Suprapubic skin (tissue), 4 donors: ENCODE measurements at regions not wholly inside any gene's neighbourhood (a gene's known extent, or its start where the extent isn't known, plus 50 kb on each side); places are given as distances from the start of the nearest gene placed in this dataset.

Source experiments
- EP300 ChIP-seq: sonication (generic); formaldehyde crosslinking; IDR thresholded peaks from one replicate; pipeline ENCODE4 v1.6.1; 2017; ENCODE audit warnings: antibody characterized with exemption
- POLR2A ChIP-seq, 2 donors: fragments of 450-650 bp; IDR thresholded peaks; one replicate each; pipeline ENCODE4 v1.6.1; 2017; ENCODE audit warnings: antibody characterized with exemption in 2 of 2, mild to moderate bottlenecking in 2 of 2, moderate library complexity in 2 of 2
- POLR2AphosphoS5 ChIP-seq, 3 donors: sonication (generic); formaldehyde crosslinking; IDR thresholded peaks; one replicate each; pipeline ENCODE4 v1.6.1; 2017; ENCODE audit warnings: antibody characterized with exemption in 3 of 3
- TF ChIP-seq, protein P1 (sequence below), 2 donors: fragments of 200-600 bp in 1 of 2; fragments of 450-650 bp in 1 of 2; sonication (generic) in 1 of 2; IDR thresholded peaks; one replicate each; pipeline ENCODE4 v1.5.1; 2016 to 2019; ENCODE audit warnings: antibody characterized with exemption in 2 of 2, mild to moderate bottlenecking in 1 of 2, moderate library complexity in 1 of 2

DNA sequence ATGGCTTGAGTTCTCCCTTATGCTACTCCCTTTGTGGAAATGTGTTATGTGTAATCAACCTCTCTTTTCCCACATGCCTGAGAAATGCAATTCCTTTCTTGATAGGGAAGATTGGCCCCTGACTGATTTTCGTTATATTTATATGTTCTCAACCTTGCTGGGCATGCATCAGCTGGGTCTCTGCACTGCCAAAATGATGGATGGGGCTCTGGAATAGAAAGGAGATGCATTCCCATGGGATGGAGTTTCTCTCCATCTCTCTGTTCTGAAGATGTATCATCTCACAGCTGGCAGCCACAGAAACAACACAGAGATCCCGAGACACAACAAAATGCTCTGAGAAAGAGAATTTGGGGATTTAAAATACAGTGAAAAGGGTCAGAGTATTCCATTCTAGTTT, 327.7 kb upstream of the LMCD1 start:
- TF ChIP-seq POLR2A (IDR thresholded peaks at IDR 0.05), result no peak
- TF ChIP-seq POLR2AphosphoS5 (IDR thresholded peaks at IDR 0.05), result no peak
- TF ChIP-seq, protein P1, sequence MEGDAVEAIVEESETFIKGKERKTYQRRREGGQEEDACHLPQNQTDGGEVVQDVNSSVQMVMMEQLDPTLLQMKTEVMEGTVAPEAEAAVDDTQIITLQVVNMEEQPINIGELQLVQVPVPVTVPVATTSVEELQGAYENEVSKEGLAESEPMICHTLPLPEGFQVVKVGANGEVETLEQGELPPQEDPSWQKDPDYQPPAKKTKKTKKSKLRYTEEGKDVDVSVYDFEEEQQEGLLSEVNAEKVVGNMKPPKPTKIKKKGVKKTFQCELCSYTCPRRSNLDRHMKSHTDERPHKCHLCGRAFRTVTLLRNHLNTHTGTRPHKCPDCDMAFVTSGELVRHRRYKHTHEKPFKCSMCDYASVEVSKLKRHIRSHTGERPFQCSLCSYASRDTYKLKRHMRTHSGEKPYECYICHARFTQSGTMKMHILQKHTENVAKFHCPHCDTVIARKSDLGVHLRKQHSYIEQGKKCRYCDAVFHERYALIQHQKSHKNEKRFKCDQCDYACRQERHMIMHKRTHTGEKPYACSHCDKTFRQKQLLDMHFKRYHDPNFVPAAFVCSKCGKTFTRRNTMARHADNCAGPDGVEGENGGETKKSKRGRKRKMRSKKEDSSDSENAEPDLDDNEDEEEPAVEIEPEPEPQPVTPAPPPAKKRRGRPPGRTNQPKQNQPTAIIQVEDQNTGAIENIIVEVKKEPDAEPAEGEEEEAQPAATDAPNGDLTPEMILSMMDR (IDR thresholded peaks at IDR 0.05), result no peak
- TF ChIP-seq EP300, result no peak
